ENCODE measurements at regions not wholly inside any gene's neighbourhood (a gene's known extent, or its start where the extent isn't known, plus 50 kb on each side); places are given as distances from the start of the nearest gene placed in this dataset.

DNA sequence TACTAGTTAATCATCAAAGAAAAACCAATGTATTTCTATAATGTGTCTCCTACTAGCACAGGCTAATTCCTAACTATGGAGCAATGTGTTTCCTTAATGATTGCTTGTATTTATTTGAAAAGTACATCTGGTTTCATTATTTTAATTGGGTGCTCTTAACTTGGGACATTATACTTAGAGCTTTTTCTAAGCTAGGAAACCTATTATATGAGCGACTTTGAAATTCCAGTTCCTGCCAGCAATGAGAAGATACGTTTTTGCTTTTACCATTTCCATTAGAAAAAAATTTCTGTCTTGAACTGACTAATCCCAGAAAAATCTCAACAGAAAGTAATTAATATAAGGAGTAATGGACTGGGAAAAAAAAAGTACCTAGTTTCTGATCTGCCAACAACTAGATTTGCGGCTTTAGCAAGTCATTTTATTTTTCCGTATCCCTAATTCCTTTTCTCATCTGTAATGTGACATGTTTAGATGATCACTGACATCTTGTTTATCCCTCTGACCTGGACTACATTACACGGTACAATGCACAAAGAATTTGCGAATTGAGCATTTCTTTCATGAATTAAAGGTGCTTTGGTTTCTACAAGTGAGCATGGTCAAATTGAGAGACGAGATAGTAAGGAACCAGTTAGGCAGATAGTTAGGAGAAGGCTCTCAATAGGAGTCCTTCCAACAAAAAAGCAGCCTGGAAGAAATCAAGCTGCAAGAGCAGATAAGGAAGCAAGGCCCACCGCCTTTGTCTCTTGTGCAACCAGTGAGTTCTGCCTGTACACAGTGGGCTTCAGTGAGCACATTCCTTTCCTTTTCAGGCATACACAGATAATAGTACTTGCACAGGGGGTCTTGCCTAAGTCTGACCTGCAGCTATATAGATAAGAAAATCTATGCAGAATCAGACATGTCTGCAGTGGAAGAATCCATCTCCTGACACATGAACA lies 1765.0 kb upstream of the FLRT2 start:
- DNase-seq: no peak
- Histone ChIP-seq H3K27ac (ENCODE audit: low read length) (no peak overlapping the region), H3K9me2 (replicated peaks; ENCODE audit: insufficient read depth, low read length) (0 out of 2 replicates have a peak, but pooled peaks cover 3% of the 10 kb centered on the region), H3K4me2 (ENCODE audit: low read depth, low read length, poor library complexity, severe bottlenecking) (no peak overlapping the region), H3K4me3 (ENCODE audit: low read length) (no peak overlapping the region), H3K9me3 (ENCODE audit: low read length) (0 out of 2 replicates have a peak, but pooled peaks cover 4% of the 10 kb centered on the region), H3K79me2 (ENCODE audit: low read length) (no peaks in the 10 kb centered on the region), H3K9ac (ENCODE audit: low read length) (no peak overlapping the region), H3K36me3 (ENCODE audit: insufficient read depth, low read length) (no peaks in the 10 kb centered on the region), H3K27me3 (ENCODE audit: low read length) (no peaks in the 10 kb centered on the region; the same call in 1 of the 2 replicates), H2AFZ (ENCODE audit: low read length) (no peak overlapping the region), H3K4me1 (ENCODE audit: low read length) (no peaks in the 10 kb centered on the region), H4K20me1 (ENCODE audit: insufficient read depth, low read depth, low read length) (no peaks in the 10 kb centered on the region)

DNA sequence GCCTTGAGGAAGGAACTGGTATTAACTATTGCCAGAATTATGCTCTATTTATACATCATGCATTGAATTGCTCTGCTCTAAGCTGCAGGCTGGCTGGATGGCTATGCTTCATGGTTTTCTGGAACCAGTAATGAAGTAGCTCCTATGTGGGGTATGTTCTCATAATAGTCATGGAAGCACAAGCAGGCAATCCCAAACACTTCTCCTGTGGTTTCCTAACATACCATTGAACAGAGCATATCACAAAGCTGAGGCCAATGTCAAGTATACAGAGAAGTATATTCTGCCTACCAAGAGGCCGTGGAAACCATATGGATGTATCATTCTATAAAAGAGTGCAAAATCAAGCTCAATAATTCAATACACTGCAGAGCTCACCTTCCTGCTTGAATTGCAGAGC lies 1752.4 kb upstream of the FLRT2 start:
- no peaks in the 10 kb centered on the region for H3K79me2 ChIP-seq (ENCODE audit: low read length)
- no peaks in the 10 kb centered on the region for H4K20me1 ChIP-seq (ENCODE audit: insufficient read depth, low read depth, low read length)
- H2AFZ ChIP-seq (ENCODE audit: low read length): no peak overlapping the region
- no peaks in the 10 kb centered on the region for H3K4me1 ChIP-seq (ENCODE audit: low read length)
- no peaks in the 10 kb centered on the region for H3K36me3 ChIP-seq (ENCODE audit: insufficient read depth, low read length)
- H3K9ac ChIP-seq (ENCODE audit: low read length): no peak overlapping the region
- H3K4me3 ChIP-seq (ENCODE audit: low read length): no peak overlapping the region
- H3K27me3 ChIP-seq (ENCODE audit: low read length): no peaks in the 10 kb centered on the region
- no peaks in the 10 kb centered on the region for H3K9me3 ChIP-seq (ENCODE audit: low read length)
- no peak overlapping the region for H3K27ac ChIP-seq (ENCODE audit: low read length)
- no peak for DNase-seq
- no peak overlapping the region for H3K4me2 ChIP-seq (ENCODE audit: low read depth, low read length, poor library complexity, severe bottlenecking)
- no peaks in the 10 kb centered on the region for H3K9me2 ChIP-seq (replicated peaks; ENCODE audit: insufficient read depth, low read length)

DNA sequence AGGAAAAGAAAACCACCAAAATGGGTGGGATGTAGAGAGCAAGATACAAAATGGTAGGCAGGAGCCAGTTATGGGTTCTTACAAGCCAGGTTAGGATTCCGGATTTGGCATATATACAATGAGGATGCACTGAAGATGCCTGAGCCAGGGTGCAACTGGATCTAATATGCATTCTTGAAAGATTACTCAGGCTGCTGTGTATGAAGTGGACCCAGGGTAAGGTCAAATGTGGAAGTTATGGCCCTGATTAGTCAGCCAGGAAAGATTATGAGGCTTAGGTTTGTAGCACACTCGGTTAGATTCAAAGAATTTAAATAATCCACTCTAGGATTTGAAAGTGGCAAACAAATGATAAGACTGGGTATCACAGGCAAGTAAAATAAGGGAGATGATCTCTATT lies 1750.7 kb upstream of the FLRT2 start:
- Histone ChIP-seq H3K27me3 (ENCODE audit: low read length) (no peaks in the 10 kb centered on the region), H3K4me1 (ENCODE audit: low read length) (no peaks in the 10 kb centered on the region), H3K4me3 (ENCODE audit: low read length) (no peak overlapping the region), H3K27ac (ENCODE audit: low read length) (no peak overlapping the region), H3K4me2 (ENCODE audit: low read depth, low read length, poor library complexity, severe bottlenecking) (no peak overlapping the region), H3K9me3 (ENCODE audit: low read length) (no peaks in the 10 kb centered on the region), H3K9ac (ENCODE audit: low read length) (no peak overlapping the region), H3K9me2 (replicated peaks; ENCODE audit: insufficient read depth, low read length) (no peaks in the 10 kb centered on the region), H3K79me2 (ENCODE audit: low read length) (no peaks in the 10 kb centered on the region), H2AFZ (ENCODE audit: low read length) (no peak overlapping the region), H4K20me1 (ENCODE audit: insufficient read depth, low read depth, low read length) (no peaks in the 10 kb centered on the region), H3K36me3 (ENCODE audit: insufficient read depth, low read length) (no peaks in the 10 kb centered on the region)
- DNase-seq: no peak

DNA sequence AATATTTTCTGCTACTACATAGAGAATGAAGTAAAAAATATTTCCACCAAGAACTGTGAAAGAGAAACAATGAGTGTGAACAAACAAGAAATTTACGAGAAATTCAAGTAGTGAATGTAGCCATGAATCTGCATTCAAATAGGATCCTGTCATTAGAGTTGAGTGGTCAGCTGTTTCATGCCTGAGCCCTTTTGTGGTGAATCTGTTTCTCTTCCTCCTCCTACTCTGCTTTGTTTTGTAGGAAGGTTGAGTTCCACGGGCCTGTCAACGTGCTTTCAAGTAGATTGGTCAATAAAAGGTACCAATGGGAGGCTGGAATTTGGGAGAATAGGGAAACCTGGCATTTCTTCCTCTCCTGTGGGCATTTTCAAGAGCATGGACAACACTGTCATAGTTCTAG lies 1749.6 kb upstream of the FLRT2 start:
- Histone ChIP-seq H3K9me3 (ENCODE audit: low read length) (no peaks in the 10 kb centered on the region), H3K4me1 (ENCODE audit: low read length) (no peaks in the 10 kb centered on the region), H3K79me2 (ENCODE audit: low read length) (no peaks in the 10 kb centered on the region), H3K9me2 (replicated peaks; ENCODE audit: insufficient read depth, low read length) (no peaks in the 10 kb centered on the region), H3K4me3 (ENCODE audit: low read length) (no peak overlapping the region), H2AFZ (ENCODE audit: low read length) (no peak overlapping the region), H3K27me3 (ENCODE audit: low read length) (no peaks in the 10 kb centered on the region), H3K4me2 (ENCODE audit: low read depth, low read length, poor library complexity, severe bottlenecking) (no peak overlapping the region), H3K36me3 (ENCODE audit: insufficient read depth, low read length) (no peaks in the 10 kb centered on the region), H3K27ac (ENCODE audit: low read length) (no peak overlapping the region), H4K20me1 (ENCODE audit: insufficient read depth, low read depth, low read length) (no peaks in the 10 kb centered on the region), H3K9ac (ENCODE audit: low read length) (no peak overlapping the region)
- DNase-seq: no peak

DNA sequence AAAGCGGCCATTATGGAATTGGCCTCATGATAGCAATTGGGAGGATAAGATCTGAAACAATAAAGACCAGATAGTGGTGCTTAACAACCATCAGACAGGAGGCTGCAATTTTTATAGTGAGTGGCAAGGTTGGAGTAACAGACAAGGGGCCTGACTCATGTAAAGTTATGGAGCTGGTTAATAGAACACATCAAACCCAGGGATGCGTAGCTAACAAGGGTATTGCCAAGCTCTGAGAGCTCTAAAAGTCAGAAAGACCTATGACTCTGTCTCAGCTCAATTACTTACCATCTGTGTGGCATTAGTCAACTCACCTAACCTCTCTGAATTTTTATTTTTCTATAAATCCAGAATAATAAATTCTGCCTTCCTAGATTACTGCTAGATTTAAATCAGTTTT lies 1731.5 kb upstream of the FLRT2 start:
- Histone ChIP-seq H3K9me3 (ENCODE audit: low read length) (peaks cover 5% of the 10 kb centered on the region; the same call in 1 of the 2 replicates), H3K27me3 (ENCODE audit: low read length) (no peaks in the 10 kb centered on the region), H2AFZ (ENCODE audit: low read length) (no peak overlapping the region), H3K4me3 (ENCODE audit: low read length) (no peak overlapping the region), H3K27ac (ENCODE audit: low read length) (no peak overlapping the region), H3K4me1 (ENCODE audit: low read length) (no peaks in the 10 kb centered on the region), H3K9ac (ENCODE audit: low read length) (no peak overlapping the region), H3K79me2 (ENCODE audit: low read length) (no peaks in the 10 kb centered on the region), H4K20me1 (ENCODE audit: insufficient read depth, low read depth, low read length) (no peaks in the 10 kb centered on the region), H3K4me2 (ENCODE audit: low read depth, low read length, poor library complexity, severe bottlenecking) (no peak overlapping the region), H3K36me3 (ENCODE audit: insufficient read depth, low read length) (no peaks in the 10 kb centered on the region), H3K9me2 (replicated peaks; ENCODE audit: insufficient read depth, low read length) (peaks cover 6% of the 10 kb centered on the region; the same call in 1 of the 2 replicates)
- DNase-seq: no peak

DNA sequence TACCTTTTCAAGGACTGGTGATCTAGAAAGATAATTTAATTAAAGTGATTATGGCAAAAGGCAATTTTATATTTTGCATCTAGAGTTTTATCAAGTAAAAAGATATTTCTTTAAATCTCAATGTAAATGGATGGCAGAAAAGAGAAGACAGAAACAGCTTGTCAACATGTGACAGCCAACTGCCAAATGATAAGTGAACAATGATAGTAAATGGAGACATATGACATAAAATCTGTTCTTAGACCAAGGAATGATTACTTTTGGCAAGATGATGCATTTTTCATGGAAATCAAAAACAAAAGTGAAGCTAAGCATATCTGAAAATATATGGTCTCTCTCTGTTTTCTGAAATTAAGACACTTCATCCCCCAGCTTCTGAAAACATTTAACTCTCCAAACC lies 1730.7 kb upstream of the FLRT2 start:
- H3K79me2 ChIP-seq (ENCODE audit: low read length): no peaks in the 10 kb centered on the region
- peaks cover 6% of the 10 kb centered on the region; the same call in 1 of the 2 replicates for H3K9me2 ChIP-seq (replicated peaks; ENCODE audit: insufficient read depth, low read length)
- no peak overlapping the region for H3K4me2 ChIP-seq (ENCODE audit: low read depth, low read length, poor library complexity, severe bottlenecking)
- no peaks in the 10 kb centered on the region for H4K20me1 ChIP-seq (ENCODE audit: insufficient read depth, low read depth, low read length)
- no peak overlapping the region for H3K4me3 ChIP-seq (ENCODE audit: low read length)
- H3K9ac ChIP-seq (ENCODE audit: low read length): no peak overlapping the region
- H3K27ac ChIP-seq (ENCODE audit: low read length): no peak overlapping the region
- no peaks in the 10 kb centered on the region for H3K36me3 ChIP-seq (ENCODE audit: insufficient read depth, low read length)
- H3K9me3 ChIP-seq (ENCODE audit: low read length): peaks cover 5% of the 10 kb centered on the region; the same call in 1 of the 2 replicates
- DNase-seq: no peak
- H3K4me1 ChIP-seq (ENCODE audit: low read length): no peaks in the 10 kb centered on the region
- H3K27me3 ChIP-seq (ENCODE audit: low read length): no peaks in the 10 kb centered on the region
- no peak overlapping the region for H2AFZ ChIP-seq (ENCODE audit: low read length)

DNA sequence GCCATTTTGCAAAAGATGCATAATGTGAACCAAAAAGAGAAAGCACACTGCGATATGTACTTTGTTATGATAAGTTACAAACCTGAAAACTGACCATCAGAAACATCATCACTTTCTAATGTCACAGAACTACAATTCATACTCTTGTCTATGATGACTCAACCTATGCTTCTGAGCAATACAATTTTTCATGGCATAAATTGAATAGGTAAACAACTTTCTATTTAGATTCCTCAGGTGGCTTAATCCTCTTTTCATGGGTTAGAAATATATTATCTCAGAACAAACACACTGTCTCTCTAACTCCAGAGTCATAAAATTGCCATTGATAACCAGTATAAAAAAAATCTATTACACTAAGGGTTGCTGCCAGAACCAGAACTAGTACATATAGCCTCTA lies 1715.0 kb upstream of the FLRT2 start:
- H3K36me3 ChIP-seq (ENCODE audit: insufficient read depth, low read length): no peaks in the 10 kb centered on the region

DNA sequence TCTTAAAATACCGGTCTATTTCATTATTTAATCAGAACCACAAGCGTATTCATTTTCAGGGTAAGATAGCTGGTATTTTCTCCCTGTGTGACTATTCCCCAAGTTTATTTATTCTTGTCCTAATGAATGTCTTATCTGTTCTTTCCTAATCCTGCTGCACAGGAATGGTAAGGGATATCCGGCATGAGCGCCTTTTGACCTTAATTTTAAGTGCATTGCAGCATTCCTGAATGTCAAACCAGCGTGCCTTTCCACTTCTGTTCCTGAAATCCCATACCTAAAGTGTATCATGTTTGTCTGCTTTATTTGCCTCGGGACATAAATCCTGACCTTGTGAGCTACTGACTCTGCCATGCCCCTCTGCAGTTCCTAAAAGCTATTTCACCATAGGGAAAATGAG lies 1713.2 kb upstream of the FLRT2 start:
- H3K9me3 ChIP-seq (ENCODE audit: low read length): no peaks in the 10 kb centered on the region
- no peak overlapping the region for H3K9ac ChIP-seq (ENCODE audit: low read length)
- no peak for DNase-seq
- no peaks in the 10 kb centered on the region for H4K20me1 ChIP-seq (ENCODE audit: insufficient read depth, low read depth, low read length)
- H3K36me3 ChIP-seq (ENCODE audit: insufficient read depth, low read length): no peaks in the 10 kb centered on the region
- no peaks in the 10 kb centered on the region for H3K4me1 ChIP-seq (ENCODE audit: low read length)
- no peak overlapping the region for H3K27ac ChIP-seq (ENCODE audit: low read length)
- H2AFZ ChIP-seq (ENCODE audit: low read length): no peak overlapping the region
- H3K9me2 ChIP-seq (replicated peaks; ENCODE audit: insufficient read depth, low read length): no peaks in the 10 kb centered on the region
- H3K4me2 ChIP-seq (ENCODE audit: low read depth, low read length, poor library complexity, severe bottlenecking): no peak overlapping the region
- H3K27me3 ChIP-seq (ENCODE audit: low read length): 0 out of 2 replicates have a peak, but pooled peaks cover 3% of the 10 kb centered on the region
- no peak overlapping the region for H3K4me3 ChIP-seq (ENCODE audit: low read length)
- no peaks in the 10 kb centered on the region for H3K79me2 ChIP-seq (ENCODE audit: low read length)

More for the DNA sequence above, 1715.0 kb upstream of the FLRT2 start:
- 0 out of 2 replicates have a peak, but pooled peaks cover 3% of the 10 kb centered on the region for H3K27me3 ChIP-seq (ENCODE audit: low read length)
- no peaks in the 10 kb centered on the region for H4K20me1 ChIP-seq (ENCODE audit: insufficient read depth, low read depth, low read length)
- H3K9me3 ChIP-seq (ENCODE audit: low read length): no peaks in the 10 kb centered on the region
- DNase-seq: no peak
- H3K9me2 ChIP-seq (replicated peaks; ENCODE audit: insufficient read depth, low read length): no peaks in the 10 kb centered on the region
- H3K4me2 ChIP-seq (ENCODE audit: low read depth, low read length, poor library complexity, severe bottlenecking): no peak overlapping the region
- no peaks in the 10 kb centered on the region for H3K4me1 ChIP-seq (ENCODE audit: low read length)
- no peak overlapping the region for H3K9ac ChIP-seq (ENCODE audit: low read length)
- no peak overlapping the region for H3K4me3 ChIP-seq (ENCODE audit: low read length)
- no peaks in the 10 kb centered on the region for H3K79me2 ChIP-seq (ENCODE audit: low read length)
- no peak overlapping the region for H3K27ac ChIP-seq (ENCODE audit: low read length)
- no peak overlapping the region for H2AFZ ChIP-seq (ENCODE audit: low read length)
